Neural crest cell (in vitro differentiated cells): ENCODE measurements at regions not wholly inside any gene's neighbourhood (a gene's known extent, or its start where the extent isn't known, plus 50 kb on each side); places are given as distances from the start of the nearest gene placed in this dataset.
A peak's percentile ranks its signal among the peaks of the same experiment; 100 is the strongest.

Experiments
- DNase-seq: peaks from one replicate; pipeline ENCODE4 v3.0.0; 2021; ENCODE audit warnings: low read depth, mixed read lengths, low spot score
- H3K27ac Mint-ChIP-seq: one replicate; pipeline ENCODE4 v1.8.0; 2021; ENCODE audit warnings: mild to moderate bottlenecking, mixed read lengths; ENCODE audit not compliant: unreplicated experiment
- H3K27me3 Mint-ChIP-seq: 2 replicates; pipeline ENCODE4 v1.8.0; 2021; ENCODE audit warnings: low read depth, mild to moderate bottlenecking, mixed read lengths
- H3K36me3 Mint-ChIP-seq: 2 replicates; pipeline ENCODE4 v1.8.0; 2021; ENCODE audit warnings: low read depth, mild to moderate bottlenecking, mixed read lengths
- H3K4me1 Mint-ChIP-seq: 2 replicates; pipeline ENCODE4 v1.8.0; 2021; ENCODE audit warnings: mixed read lengths
- H3K4me3 Mint-ChIP-seq: one replicate; pipeline ENCODE4 v1.8.0; 2021; ENCODE audit warnings: mild to moderate bottlenecking, mixed read lengths
- H3K9me3 Mint-ChIP-seq: 2 replicates; pipeline ENCODE4 v1.8.0; 2021; ENCODE audit warnings: mixed read lengths
- TF ChIP-seq, protein P1 (sequence below): fragments of 200-600 bp; sonication (generic); conservative IDR thresholded peaks from 2 replicates; pipeline ENCODE4 v1.5.0; 2021; ENCODE audit warnings: antibody characterized with exemption, mild to moderate bottlenecking

DNA sequence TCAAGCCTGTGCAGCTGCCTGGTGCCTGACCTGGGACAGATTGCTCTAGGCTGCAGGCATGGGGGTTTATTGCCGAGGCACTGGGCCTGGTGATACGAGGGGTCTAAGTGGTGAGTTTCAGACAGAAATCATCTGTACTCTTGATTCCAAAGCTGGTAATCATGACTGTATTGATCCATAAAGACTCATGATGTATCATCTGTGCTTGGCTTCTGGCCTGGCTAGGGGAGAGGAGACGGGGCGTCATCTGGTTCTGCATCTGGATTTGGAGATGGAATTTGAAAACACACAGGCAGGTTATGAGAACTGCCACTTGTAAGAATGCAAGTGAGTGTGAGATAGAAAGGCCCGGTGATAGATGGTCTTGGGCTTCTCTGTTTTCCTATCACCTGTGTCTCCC is 337.4 kb upstream of the C2CD4B start:
- H3K4me3 Mint-ChIP-seq = no peak overlapping the region
- H3K9me3 Mint-ChIP-seq = no peaks in the 10 kb centered on the region
- H3K27me3 Mint-ChIP-seq = no peaks in the 10 kb centered on the region
- H3K27ac Mint-ChIP-seq = peak overlapping the region; percentile 37
- TF ChIP-seq, protein P1, sequence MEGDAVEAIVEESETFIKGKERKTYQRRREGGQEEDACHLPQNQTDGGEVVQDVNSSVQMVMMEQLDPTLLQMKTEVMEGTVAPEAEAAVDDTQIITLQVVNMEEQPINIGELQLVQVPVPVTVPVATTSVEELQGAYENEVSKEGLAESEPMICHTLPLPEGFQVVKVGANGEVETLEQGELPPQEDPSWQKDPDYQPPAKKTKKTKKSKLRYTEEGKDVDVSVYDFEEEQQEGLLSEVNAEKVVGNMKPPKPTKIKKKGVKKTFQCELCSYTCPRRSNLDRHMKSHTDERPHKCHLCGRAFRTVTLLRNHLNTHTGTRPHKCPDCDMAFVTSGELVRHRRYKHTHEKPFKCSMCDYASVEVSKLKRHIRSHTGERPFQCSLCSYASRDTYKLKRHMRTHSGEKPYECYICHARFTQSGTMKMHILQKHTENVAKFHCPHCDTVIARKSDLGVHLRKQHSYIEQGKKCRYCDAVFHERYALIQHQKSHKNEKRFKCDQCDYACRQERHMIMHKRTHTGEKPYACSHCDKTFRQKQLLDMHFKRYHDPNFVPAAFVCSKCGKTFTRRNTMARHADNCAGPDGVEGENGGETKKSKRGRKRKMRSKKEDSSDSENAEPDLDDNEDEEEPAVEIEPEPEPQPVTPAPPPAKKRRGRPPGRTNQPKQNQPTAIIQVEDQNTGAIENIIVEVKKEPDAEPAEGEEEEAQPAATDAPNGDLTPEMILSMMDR = no peak
- H3K36me3 Mint-ChIP-seq = no peaks in the 10 kb centered on the region
- no peak for DNase-seq
- peaks cover 40% of the 10 kb centered on the region for H3K4me1 Mint-ChIP-seq

DNA sequence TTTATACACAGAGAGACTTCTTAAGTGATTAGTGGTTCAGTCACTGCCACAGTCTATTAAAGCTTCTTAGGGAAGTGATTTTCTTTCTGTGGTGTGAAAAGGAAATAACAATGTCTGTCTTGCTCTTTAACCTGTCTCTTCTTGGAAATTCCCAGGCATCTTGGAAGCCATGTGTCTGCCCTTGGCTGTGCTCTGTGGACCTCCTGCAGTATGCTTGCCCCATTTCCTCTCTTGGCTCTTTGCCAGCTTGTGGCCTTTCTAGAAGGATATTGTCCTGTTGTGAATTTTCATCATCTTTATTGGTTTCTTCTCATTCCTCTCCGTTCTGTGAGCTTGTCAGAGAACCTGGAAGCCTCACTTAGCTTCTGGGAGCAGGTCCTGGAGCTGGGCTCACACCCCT is 338.4 kb upstream of the C2CD4B start:
- H3K27me3 Mint-ChIP-seq = no peaks in the 10 kb centered on the region
- no peak for DNase-seq
- H3K4me1 Mint-ChIP-seq = peaks cover 39% of the 10 kb centered on the region
- H3K4me3 Mint-ChIP-seq = no peak overlapping the region
- no peaks in the 10 kb centered on the region for H3K9me3 Mint-ChIP-seq
- TF ChIP-seq, protein P1 = no peak
- no peaks in the 10 kb centered on the region for H3K36me3 Mint-ChIP-seq
- H3K27ac Mint-ChIP-seq = no peak overlapping the region

DNA sequence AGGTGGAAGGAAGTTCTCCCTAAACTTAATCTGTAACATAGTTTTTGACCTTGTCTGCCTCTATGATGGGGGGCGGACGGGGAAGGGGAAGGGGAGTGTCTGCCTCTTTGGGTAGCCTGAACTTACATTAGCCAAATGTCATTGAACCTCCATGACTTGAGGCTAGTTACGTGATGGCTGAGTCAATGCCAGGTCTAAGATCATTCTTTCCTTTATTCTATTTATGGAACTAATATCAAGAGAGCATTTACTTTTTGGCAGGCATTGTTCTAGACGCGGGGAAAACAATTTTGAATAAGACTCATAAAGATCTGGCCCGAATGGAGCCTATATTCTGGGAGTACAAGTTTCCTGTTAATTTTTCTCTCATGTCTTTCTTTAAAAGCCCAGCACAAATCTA is 340.7 kb upstream of the C2CD4B start:
- peaks cover 32% of the 10 kb centered on the region for H3K4me1 Mint-ChIP-seq

DNA sequence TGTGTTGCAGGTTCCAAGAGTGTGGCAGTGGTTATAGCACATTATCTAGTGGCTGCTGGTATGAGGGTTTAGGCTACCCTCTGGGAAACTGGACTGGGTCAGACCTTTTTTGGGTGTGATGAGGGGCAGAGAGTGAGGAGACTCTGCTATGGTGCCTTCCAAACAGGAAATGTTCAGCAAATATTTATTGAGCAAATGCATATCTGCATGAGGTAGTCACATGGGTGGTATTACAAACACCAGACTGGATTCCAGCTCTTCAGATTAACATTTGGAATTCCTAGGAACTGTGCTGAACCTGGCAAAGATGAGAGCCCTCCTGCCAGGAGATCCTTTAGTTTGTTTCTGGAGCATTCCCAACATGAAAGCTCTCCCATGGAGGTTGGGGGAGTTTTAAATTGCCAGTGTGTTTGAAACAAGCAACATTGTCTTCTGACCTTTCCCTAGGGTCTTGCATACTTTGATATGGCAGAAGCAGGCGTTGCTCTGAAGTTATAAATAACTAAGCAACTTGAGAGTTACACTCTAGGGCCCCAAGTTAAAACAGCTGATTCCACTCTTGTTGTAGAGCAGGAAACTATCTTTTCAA is 341.2 kb upstream of the C2CD4B start:
- Mint-ChIP-seq H3K4me3 (no peak overlapping the region), H3K27ac (peak overlapping the region; percentile 28), H3K9me3 (no peaks in the 10 kb centered on the region), H3K36me3 (no peaks in the 10 kb centered on the region), H3K27me3 (no peaks in the 10 kb centered on the region), H3K4me1 (peaks cover 30% of the 10 kb centered on the region)
- TF ChIP-seq, protein P1 = no peak
- DNase-seq = no peak

More for the DNA sequence above, 340.7 kb upstream of the C2CD4B start:
- Mint-ChIP-seq H3K27ac (no peak overlapping the region), H3K4me3 (no peak overlapping the region), H3K36me3 (no peaks in the 10 kb centered on the region), H3K9me3 (no peaks in the 10 kb centered on the region), H3K27me3 (no peaks in the 10 kb centered on the region)
- DNase-seq = no peak
- TF ChIP-seq, protein P1 = no peak

DNA sequence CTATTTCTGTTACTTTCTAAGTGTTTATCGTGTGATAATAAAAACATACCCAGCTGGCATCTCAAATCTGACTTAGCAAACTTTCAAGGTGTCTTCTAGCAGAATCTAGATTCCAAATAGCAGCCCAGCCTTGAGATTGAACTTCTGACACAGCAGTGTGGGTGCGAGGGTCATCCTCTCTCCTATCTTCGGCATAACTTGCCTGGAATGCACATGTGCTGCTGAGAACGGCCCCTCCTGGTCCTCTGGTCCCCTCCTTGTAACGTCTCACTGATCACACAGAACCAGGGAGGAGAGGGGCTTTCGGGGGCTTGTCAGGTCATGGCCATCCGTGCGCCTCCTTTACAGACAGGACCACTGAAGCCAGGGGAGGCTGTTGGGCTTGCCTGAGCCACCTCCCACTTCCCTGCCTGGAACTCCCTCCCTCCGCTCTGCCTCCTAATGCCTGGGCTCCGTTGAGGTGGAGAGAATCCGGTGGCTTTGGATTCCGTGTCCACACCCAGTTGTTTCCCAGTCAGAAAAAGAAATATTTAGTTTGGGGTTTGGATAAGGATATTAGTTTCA is 344.4 kb upstream of the C2CD4B start:
- TF ChIP-seq, protein P1 = no peak
- Mint-ChIP-seq H3K36me3 (no peaks in the 10 kb centered on the region), H3K27ac (no peak overlapping the region), H3K4me1 (peaks cover 31% of the 10 kb centered on the region), H3K27me3 (no peaks in the 10 kb centered on the region), H3K9me3 (no peaks in the 10 kb centered on the region), H3K4me3 (no peak overlapping the region)
- DNase-seq = no peak
